Lower lobe of right lung (tissue), 2 donors: ENCODE measurements at regions not wholly inside any gene's neighbourhood (a gene's known extent, or its start where the extent isn't known, plus 50 kb on each side); places are given as distances from the start of the nearest gene placed in this dataset.

ENCODE experiments used
- ATAC-seq, 2 donors: fragments of 200-7000 bp; cut with Tn5 transposase; one replicate each; pipeline ENCODE4 v1.9.1; 2020 to 2022; ENCODE audit warnings: mild to moderate bottlenecking in 2 of 2, moderate library complexity in 2 of 2
- DNase-seq: peaks from one replicate; pipeline ENCODE4 v3.0.0-alpha.2; 2020
- H3K27ac ChIP-seq: fragments of 200-600 bp; one replicate; pipeline ENCODE4 v1.8.0; 2022
- H3K27me3 ChIP-seq: fragments of 200-600 bp; one replicate; pipeline ENCODE4 v1.8.0; 2022; ENCODE audit warnings: low read depth
- H3K36me3 ChIP-seq: fragments of 200-600 bp; one replicate; pipeline ENCODE4 v1.8.0; 2022; ENCODE audit warnings: mild to moderate bottlenecking
- H3K4me1 ChIP-seq: fragments of 200-600 bp; one replicate; pipeline ENCODE4 v1.8.0; 2022
- H3K4me3 ChIP-seq: fragments of 200-600 bp; one replicate; pipeline ENCODE4 v1.8.0; 2022; ENCODE audit warnings: mild to moderate bottlenecking
- H3K9me3 ChIP-seq: fragments of 200-600 bp; one replicate; pipeline ENCODE4 v1.8.0; 2022
- intact Hi-C: fragments of 100-400 bp; cut with DNase I; formaldehyde crosslinking; loops from one replicate; pipeline ENCODE4 v1.11.0; 2022
- TF ChIP-seq, protein P1 (sequence below): fragments of 200-600 bp; IDR thresholded peaks from one replicate; pipeline ENCODE4 v1.8.0; 2022; ENCODE audit warnings: antibody characterized with exemption, mild to moderate bottlenecking
- donor health status: DM: no; HTN: yes; CAD: no; lungs with severe emphysema.

DNA sequence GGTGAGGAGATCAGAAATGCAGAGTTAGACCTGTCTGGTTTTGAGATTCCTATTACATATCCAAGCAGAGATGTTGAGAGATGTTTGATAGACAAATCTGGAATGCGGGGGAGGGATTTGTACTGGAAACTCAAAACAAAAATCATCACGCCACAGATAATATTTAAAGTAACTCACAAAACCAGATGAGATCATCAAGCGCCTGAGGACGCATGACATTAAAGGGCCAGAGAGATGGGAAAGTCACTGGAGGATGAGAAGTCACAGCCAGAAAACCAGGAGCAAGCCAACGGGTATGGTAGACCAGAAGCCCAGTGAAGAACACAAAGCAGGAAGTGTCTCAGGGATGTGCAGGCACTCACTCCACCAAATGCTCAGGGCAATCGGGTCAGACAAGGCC is 87.7 kb downstream of the DLL1 start:
- TF ChIP-seq, protein P1, sequence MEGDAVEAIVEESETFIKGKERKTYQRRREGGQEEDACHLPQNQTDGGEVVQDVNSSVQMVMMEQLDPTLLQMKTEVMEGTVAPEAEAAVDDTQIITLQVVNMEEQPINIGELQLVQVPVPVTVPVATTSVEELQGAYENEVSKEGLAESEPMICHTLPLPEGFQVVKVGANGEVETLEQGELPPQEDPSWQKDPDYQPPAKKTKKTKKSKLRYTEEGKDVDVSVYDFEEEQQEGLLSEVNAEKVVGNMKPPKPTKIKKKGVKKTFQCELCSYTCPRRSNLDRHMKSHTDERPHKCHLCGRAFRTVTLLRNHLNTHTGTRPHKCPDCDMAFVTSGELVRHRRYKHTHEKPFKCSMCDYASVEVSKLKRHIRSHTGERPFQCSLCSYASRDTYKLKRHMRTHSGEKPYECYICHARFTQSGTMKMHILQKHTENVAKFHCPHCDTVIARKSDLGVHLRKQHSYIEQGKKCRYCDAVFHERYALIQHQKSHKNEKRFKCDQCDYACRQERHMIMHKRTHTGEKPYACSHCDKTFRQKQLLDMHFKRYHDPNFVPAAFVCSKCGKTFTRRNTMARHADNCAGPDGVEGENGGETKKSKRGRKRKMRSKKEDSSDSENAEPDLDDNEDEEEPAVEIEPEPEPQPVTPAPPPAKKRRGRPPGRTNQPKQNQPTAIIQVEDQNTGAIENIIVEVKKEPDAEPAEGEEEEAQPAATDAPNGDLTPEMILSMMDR = no peak
- H3K36me3 ChIP-seq = no peaks in the 10 kb centered on the region
- H3K27ac ChIP-seq = no peak overlapping the region
- no peaks in the 10 kb centered on the region for H3K9me3 ChIP-seq
- H3K4me1 ChIP-seq = no peaks in the 10 kb centered on the region
- H3K27me3 ChIP-seq = no peaks in the 10 kb centered on the region
- no peak for ATAC-seq
- no peak overlapping the region for H3K4me3 ChIP-seq
- intact Hi-C loops = no loop called here
- DNase-seq = no peak

- Histone ChIP-seq H3K27ac (no peak overlapping the region), H3K4me3 (no peak overlapping the region), H3K4me1 (no peaks in the 10 kb centered on the region), H3K27me3 (no peaks in the 10 kb centered on the region), H3K9me3 (no peaks in the 10 kb centered on the region), H3K36me3 (no peaks in the 10 kb centered on the region)
- intact Hi-C loops = no loop called here
- TF ChIP-seq, protein P1 = no peak
- ATAC-seq = no peak
- DNase-seq = no peak
Measured at GRCh38 chr6:170202416-170203135, 88.3 kb downstream of the DLL1 start.

- H3K4me1 ChIP-seq = no peaks in the 10 kb centered on the region
- ATAC-seq (no peak), DNase-seq (no peak)
- H3K9me3 ChIP-seq = no peaks in the 10 kb centered on the region
- H3K27ac ChIP-seq = no peak overlapping the region
- H3K27me3 ChIP-seq = no peaks in the 10 kb centered on the region
- H3K36me3 ChIP-seq = no peaks in the 10 kb centered on the region
- intact Hi-C loops = no loop called here
- TF ChIP-seq, protein P1 = no peak
- no peak overlapping the region for H3K4me3 ChIP-seq
Measured at GRCh38 chr6:170201361-170201760, 89.5 kb downstream of the DLL1 start.

DNA sequence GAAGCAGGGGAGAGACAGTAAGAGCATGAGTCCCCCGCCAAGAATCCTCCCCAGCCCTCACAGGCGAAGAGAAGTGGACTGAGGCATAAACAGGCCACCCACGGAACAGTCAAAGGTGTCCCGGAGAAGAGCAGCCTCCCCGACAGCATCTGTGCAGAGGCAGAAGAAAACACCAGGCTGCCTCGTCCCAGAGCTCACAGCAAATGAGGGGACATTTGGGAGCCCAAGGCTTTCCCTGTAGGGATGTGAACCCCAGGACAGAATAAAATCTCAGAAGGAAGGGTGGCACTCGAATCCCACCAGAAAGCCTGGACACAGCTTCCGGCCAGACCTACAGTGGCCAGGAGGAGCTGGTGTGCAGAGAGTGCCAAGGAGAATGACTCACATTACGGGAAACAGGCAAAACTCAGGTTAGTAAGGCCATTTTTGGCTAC is 90.4 kb downstream of the DLL1 start:
- ATAC-seq = no peak
- Histone ChIP-seq H3K27ac (no peak overlapping the region), H3K36me3 (no peaks in the 10 kb centered on the region), H3K4me3 (no peak overlapping the region), H3K27me3 (no peaks in the 10 kb centered on the region), H3K9me3 (peaks cover 7% of the 10 kb centered on the region), H3K4me1 (no peaks in the 10 kb centered on the region)
- intact Hi-C loops = no loop called here
- TF ChIP-seq, protein P1 = no peak
- DNase-seq = no peak

DNA sequence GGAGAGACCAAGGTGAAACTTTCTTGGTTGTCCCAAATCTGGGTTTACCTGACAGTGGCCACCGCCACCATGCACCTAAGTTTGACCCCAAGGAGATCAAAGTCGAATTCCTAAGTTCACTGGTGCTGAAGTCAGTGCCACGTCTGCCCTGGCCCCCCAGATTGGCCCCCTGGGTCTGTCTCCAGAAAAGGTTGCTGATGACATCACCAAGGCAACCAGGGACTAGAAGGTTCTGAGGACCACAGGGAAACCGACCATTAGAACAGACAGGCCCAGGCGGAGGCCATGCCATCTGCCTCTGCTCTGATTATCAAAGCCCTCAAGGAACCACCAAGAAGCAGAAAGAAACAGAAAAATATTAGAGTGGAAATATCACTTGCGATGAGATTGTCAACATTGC is 91.2 kb downstream of the DLL1 start:
- DNase-seq (no peak), ATAC-seq (no peak)
- Histone ChIP-seq H3K36me3 (no peaks in the 10 kb centered on the region), H3K9me3 (peaks cover 13% of the 10 kb centered on the region), H3K4me1 (no peaks in the 10 kb centered on the region), H3K4me3 (no peak overlapping the region), H3K27ac (no peak overlapping the region), H3K27me3 (no peaks in the 10 kb centered on the region)
- TF ChIP-seq, protein P1 = no peak
- intact Hi-C loops = no loop called here
